ENCODE measurements at regions not wholly inside any gene's neighbourhood (a gene's known extent, or its start where the extent isn't known, plus 50 kb on each side); places are given as distances from the start of the nearest gene placed in this dataset.

DNA sequence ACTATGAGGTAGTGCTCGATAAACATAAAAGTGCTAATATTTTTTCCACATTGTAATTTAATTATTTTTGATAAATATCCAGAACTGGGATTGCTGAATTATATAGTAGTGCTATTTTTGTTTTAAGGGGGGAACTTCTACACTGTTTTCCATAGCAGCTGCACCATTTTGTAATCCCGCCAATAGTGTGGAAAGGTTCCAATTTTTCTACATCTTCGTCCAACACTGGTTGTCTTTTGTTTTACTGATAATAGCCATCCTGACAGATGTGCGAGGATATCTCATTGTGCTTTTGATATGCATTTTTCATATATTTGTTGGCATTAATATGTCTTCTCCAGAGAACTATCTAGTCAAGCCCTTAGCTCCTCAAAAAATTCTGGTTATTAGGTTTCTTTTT is 259.6 kb upstream of the KCNJ16 start:
- Histone ChIP-seq H3K4me3 (ENCODE audit: insufficient read depth, low read depth, low read length) (no peak overlapping the region), H2AFZ (ENCODE audit: low read depth, low read length) (no peak overlapping the region), H3K79me2 (ENCODE audit: insufficient read depth, low read length) (no peaks in the 10 kb centered on the region), H3K4me1 (ENCODE audit: insufficient read depth, low read length) (peaks cover 8% of the 10 kb centered on the region), H3K27ac (ENCODE audit: low read depth, low read length) (no peak overlapping the region), H3K36me3 (ENCODE audit: insufficient read depth, low read length) (no peaks in the 10 kb centered on the region), H3K27me3 (ENCODE audit: insufficient read depth, low read length) (no peaks in the 10 kb centered on the region), H4K20me1 (ENCODE audit: insufficient read depth, low read length) (no peaks in the 10 kb centered on the region), H3K9me3 (ENCODE audit: insufficient read depth, low read depth, low read length) (no peaks in the 10 kb centered on the region), H3K4me2 (ENCODE audit: low read length) (no peak overlapping the region), H3K9ac (ENCODE audit: low read length) (no peak overlapping the region)
- no peaks in the 10 kb centered on the region for H3K36me3 Mint-ChIP-seq (ENCODE audit: low read depth, unreplicated experiment)
- H3K27ac Mint-ChIP-seq (ENCODE audit: unreplicated experiment): no peak overlapping the region
- no peaks in the 10 kb centered on the region for H3K9me3 Mint-ChIP-seq (ENCODE audit: unreplicated experiment)
- FAIRE-seq (no peak), DNase-seq (ENCODE audit: low read depth) (no peak)
- TF ChIP-seq, protein P1, sequence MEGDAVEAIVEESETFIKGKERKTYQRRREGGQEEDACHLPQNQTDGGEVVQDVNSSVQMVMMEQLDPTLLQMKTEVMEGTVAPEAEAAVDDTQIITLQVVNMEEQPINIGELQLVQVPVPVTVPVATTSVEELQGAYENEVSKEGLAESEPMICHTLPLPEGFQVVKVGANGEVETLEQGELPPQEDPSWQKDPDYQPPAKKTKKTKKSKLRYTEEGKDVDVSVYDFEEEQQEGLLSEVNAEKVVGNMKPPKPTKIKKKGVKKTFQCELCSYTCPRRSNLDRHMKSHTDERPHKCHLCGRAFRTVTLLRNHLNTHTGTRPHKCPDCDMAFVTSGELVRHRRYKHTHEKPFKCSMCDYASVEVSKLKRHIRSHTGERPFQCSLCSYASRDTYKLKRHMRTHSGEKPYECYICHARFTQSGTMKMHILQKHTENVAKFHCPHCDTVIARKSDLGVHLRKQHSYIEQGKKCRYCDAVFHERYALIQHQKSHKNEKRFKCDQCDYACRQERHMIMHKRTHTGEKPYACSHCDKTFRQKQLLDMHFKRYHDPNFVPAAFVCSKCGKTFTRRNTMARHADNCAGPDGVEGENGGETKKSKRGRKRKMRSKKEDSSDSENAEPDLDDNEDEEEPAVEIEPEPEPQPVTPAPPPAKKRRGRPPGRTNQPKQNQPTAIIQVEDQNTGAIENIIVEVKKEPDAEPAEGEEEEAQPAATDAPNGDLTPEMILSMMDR (IDR thresholded peaks at IDR 0.05; ENCODE audit: insufficient read depth, low read depth, low read length): no peak
- TF ChIP-seq EZH2 (IDR thresholded peaks at IDR 0.05; ENCODE audit: insufficient read depth, low read length): no peak
- H3K4me1 Mint-ChIP-seq (ENCODE audit: low read depth, unreplicated experiment): peaks cover 21% of the 10 kb centered on the region
- no peak overlapping the region for H3K4me3 Mint-ChIP-seq (ENCODE audit: unreplicated experiment)
- H3K27me3 Mint-ChIP-seq (ENCODE audit: low read depth, unreplicated experiment): no peaks in the 10 kb centered on the region

DNA sequence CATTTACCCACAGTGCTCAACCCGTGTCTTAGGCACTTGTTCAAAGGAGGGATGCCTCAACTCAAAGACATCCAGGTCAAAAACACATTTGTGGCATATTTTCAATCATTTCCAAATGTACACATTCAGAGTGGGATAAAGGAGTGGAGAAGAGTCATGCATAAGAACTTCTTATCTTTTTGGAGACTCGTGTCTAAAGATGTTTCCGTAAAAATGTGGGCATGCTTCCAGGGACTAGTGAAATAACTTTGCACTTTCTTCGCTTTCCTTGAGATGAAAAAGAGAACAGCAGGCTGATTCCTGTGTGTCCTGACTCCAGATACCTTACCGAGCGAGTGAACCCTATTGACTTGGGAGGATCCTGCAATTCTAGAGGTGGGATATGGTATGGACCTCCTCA is 256.6 kb upstream of the KCNJ16 start:
- H4K20me1 ChIP-seq (ENCODE audit: insufficient read depth, low read length): no peaks in the 10 kb centered on the region
- H3K4me1 Mint-ChIP-seq (ENCODE audit: low read depth, unreplicated experiment): peaks cover 17% of the 10 kb centered on the region
- TF ChIP-seq, protein P1 (IDR thresholded peaks at IDR 0.05; ENCODE audit: insufficient read depth, low read depth, low read length): no peak
- TF ChIP-seq EZH2 (IDR thresholded peaks at IDR 0.05; ENCODE audit: insufficient read depth, low read length): no peak
- H3K9ac ChIP-seq (ENCODE audit: low read length): no peak overlapping the region
- H2AFZ ChIP-seq (ENCODE audit: low read depth, low read length): no peak overlapping the region
- peak; percentile 18 for DNase-seq (ENCODE audit: low read depth)
- H3K27ac Mint-ChIP-seq (ENCODE audit: unreplicated experiment): no peak overlapping the region
- H3K27me3 ChIP-seq (ENCODE audit: insufficient read depth, low read length): no peaks in the 10 kb centered on the region
- no peaks in the 10 kb centered on the region for H3K36me3 ChIP-seq (ENCODE audit: insufficient read depth, low read length)
- no peaks in the 10 kb centered on the region for H3K9me3 ChIP-seq (ENCODE audit: insufficient read depth, low read depth, low read length)
- H3K4me3 Mint-ChIP-seq (ENCODE audit: unreplicated experiment): no peak overlapping the region
- H3K27me3 Mint-ChIP-seq (ENCODE audit: low read depth, unreplicated experiment): no peaks in the 10 kb centered on the region
- no peaks in the 10 kb centered on the region for H3K79me2 ChIP-seq (ENCODE audit: insufficient read depth, low read length)
- no peaks in the 10 kb centered on the region for H3K9me3 Mint-ChIP-seq (ENCODE audit: unreplicated experiment)
- no peak overlapping the region for H3K4me3 ChIP-seq (ENCODE audit: insufficient read depth, low read depth, low read length)
- H3K27ac ChIP-seq (ENCODE audit: low read depth, low read length): no peak overlapping the region
- no peak overlapping the region for H3K4me2 ChIP-seq (ENCODE audit: low read length)
- H3K36me3 Mint-ChIP-seq (ENCODE audit: low read depth, unreplicated experiment): no peaks in the 10 kb centered on the region
- FAIRE-seq: no peak
- H3K4me1 ChIP-seq (ENCODE audit: insufficient read depth, low read length): peaks cover 8% of the 10 kb centered on the region

DNA sequence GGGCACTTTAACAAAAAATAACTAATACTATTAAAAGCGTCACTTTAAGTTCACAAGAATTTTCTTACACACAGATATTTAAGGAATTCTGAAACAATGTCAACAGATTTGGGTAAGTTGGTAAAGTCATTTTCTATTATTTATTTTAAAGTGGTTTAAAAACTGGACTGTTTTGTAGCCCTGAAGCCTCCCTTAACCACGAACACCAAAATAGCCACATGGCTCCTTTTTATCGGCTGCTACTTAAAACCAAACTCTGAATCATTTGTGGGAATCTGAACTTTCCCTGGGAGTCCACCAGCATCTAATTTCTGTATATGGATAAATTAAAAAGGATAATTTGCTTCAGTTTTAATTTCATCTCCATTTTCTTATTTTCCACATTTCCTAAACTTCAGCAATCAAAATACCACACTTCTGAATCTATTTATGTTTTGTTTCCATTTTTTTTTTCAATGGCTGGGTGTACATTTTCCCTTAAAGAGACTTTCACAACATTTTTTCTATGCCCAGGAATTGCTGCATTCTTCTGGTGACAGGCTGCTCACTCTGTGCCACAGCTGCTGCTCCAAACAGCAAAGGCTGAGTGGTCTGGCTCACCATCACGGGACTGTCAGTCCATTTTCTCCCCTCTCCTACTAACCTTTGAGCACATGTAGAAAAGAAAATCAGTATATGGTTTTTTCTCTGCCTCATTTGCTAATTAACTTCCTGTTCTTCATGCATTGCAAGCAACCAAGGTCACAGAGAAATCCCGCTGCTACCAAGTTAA is 255.5 kb upstream of the KCNJ16 start:
- H3K36me3 ChIP-seq (ENCODE audit: insufficient read depth, low read length): no peaks in the 10 kb centered on the region
- Mint-ChIP-seq H3K36me3 (ENCODE audit: low read depth, unreplicated experiment) (no peaks in the 10 kb centered on the region), H3K27ac (ENCODE audit: unreplicated experiment) (peak overlapping the region; percentile 79), H3K4me3 (ENCODE audit: unreplicated experiment) (no peak overlapping the region), H3K27me3 (ENCODE audit: low read depth, unreplicated experiment) (no peaks in the 10 kb centered on the region), H3K4me1 (ENCODE audit: low read depth, unreplicated experiment) (peaks cover 17% of the 10 kb centered on the region), H3K9me3 (ENCODE audit: unreplicated experiment) (no peaks in the 10 kb centered on the region)
- TF ChIP-seq EZH2 (IDR thresholded peaks at IDR 0.05; ENCODE audit: insufficient read depth, low read length): no peak
- TF ChIP-seq, protein P1 (IDR thresholded peaks at IDR 0.05; ENCODE audit: insufficient read depth, low read depth, low read length): no peak
- peaks cover 8% of the 10 kb centered on the region for H3K4me1 ChIP-seq (ENCODE audit: insufficient read depth, low read length)
- FAIRE-seq: peak; percentile 34
- no peak overlapping the region for H3K27ac ChIP-seq (ENCODE audit: low read depth, low read length)
- no peaks in the 10 kb centered on the region for H3K79me2 ChIP-seq (ENCODE audit: insufficient read depth, low read length)
- no peaks in the 10 kb centered on the region for H3K27me3 ChIP-seq (ENCODE audit: insufficient read depth, low read length)
- DNase-seq (ENCODE audit: low read depth): peak; percentile 80
- H3K9me3 ChIP-seq (ENCODE audit: insufficient read depth, low read depth, low read length): no peaks in the 10 kb centered on the region
- H3K4me3 ChIP-seq (ENCODE audit: insufficient read depth, low read depth, low read length): no peak overlapping the region
- peak overlapping the region; percentile 9 for H3K4me2 ChIP-seq (ENCODE audit: low read length)
- no peak overlapping the region for H2AFZ ChIP-seq (ENCODE audit: low read depth, low read length)
- no peaks in the 10 kb centered on the region for H4K20me1 ChIP-seq (ENCODE audit: insufficient read depth, low read length)
- no peak overlapping the region for H3K9ac ChIP-seq (ENCODE audit: low read length)

Data from astrocyte (in vitro differentiated cells and primary cell).